Activated naive CD4-positive, alpha-beta T cell treated with anti-CD3 and anti-CD28 coated beads, Interleukin-2, amount 10 ng/mL, durations not matched to agents 7 days and 5 days (primary cell): ENCODE measurements at regions not wholly inside any gene's neighbourhood (a gene's known extent, or its start where the extent isn't known, plus 50 kb on each side); places are given as distances from the start of the nearest gene placed in this dataset.

Experiments used
- CTCF ChIA-PET: fragments of 350-600 bp; sonication (Branson Sonifier 250); formaldehyde crosslinking; loops from one replicate; lab custom pipeline; 2021; ENCODE audit warnings: antibody characterized with exemption; lab: Charles Lee
- DNase-seq: peaks from one replicate; pipeline ENCODE4 v3.0.0-alpha.2; 2020
- H3K27ac Mint-ChIP-seq: one replicate; pipeline ENCODE4 v1.8.0; 2021; ENCODE audit warnings: mild to moderate bottlenecking, moderate library complexity, mixed read lengths
- H3K27me3 Mint-ChIP-seq: one replicate; pipeline ENCODE4 v1.8.0; 2021; ENCODE audit warnings: mild to moderate bottlenecking, mixed read lengths
- H3K36me3 Mint-ChIP-seq: one replicate; pipeline ENCODE4 v1.8.0; 2021; ENCODE audit warnings: mixed read lengths
- H3K4me1 Mint-ChIP-seq: one replicate; pipeline ENCODE4 v1.8.0; 2021; ENCODE audit warnings: mixed read lengths
- H3K4me3 Mint-ChIP-seq: one replicate; pipeline ENCODE4 v1.8.0; 2021; ENCODE audit warnings: mild to moderate bottlenecking, moderate library complexity, mixed read lengths
- H3K9me3 Mint-ChIP-seq: one replicate; pipeline ENCODE4 v1.8.0; 2021; ENCODE audit warnings: mixed read lengths

GRCh38 chr6:92784235-92784634 is 635.1 kb downstream of the EPHA7 start:
- H3K27ac Mint-ChIP-seq: no peak overlapping the region
- no peak overlapping the region for H3K4me3 Mint-ChIP-seq
- peaks cover 2% of the 10 kb centered on the region for H3K9me3 Mint-ChIP-seq
- no peak for DNase-seq
- H3K36me3 Mint-ChIP-seq: no peaks in the 10 kb centered on the region
- H3K4me1 Mint-ChIP-seq: no peaks in the 10 kb centered on the region
- CTCF ChIA-PET: no interaction called here
- H3K27me3 Mint-ChIP-seq: no peaks in the 10 kb centered on the region

- no peaks in the 10 kb centered on the region for H3K9me3 Mint-ChIP-seq
- no peak for DNase-seq
- H3K4me1 Mint-ChIP-seq: no peaks in the 10 kb centered on the region
- H3K4me3 Mint-ChIP-seq: no peak overlapping the region
- no peaks in the 10 kb centered on the region for H3K36me3 Mint-ChIP-seq
- CTCF ChIA-PET: no interaction called here
- no peaks in the 10 kb centered on the region for H3K27me3 Mint-ChIP-seq
- H3K27ac Mint-ChIP-seq: no peak overlapping the region
Measured at GRCh38 chr6:92779746-92780145, 639.6 kb downstream of the EPHA7 start.

GRCh38 chr6:92777146-92777740 is 642.1 kb downstream of the EPHA7 start:
- Mint-ChIP-seq H3K27me3 (no peaks in the 10 kb centered on the region), H3K4me3 (no peak overlapping the region), H3K4me1 (no peaks in the 10 kb centered on the region), H3K9me3 (no peaks in the 10 kb centered on the region), H3K36me3 (no peaks in the 10 kb centered on the region), H3K27ac (no peak overlapping the region)
- CTCF ChIA-PET: interaction anchor here (0.6 kb wide), 1 partner anchor 62 kb away, joined by 3 read pairs; no protein-coding TSS in a partner anchor
- DNase-seq: no peak

- Mint-ChIP-seq H3K4me3 (no peak overlapping the region), H3K27me3 (no peaks in the 10 kb centered on the region), H3K27ac (no peak overlapping the region), H3K4me1 (no peaks in the 10 kb centered on the region), H3K36me3 (no peaks in the 10 kb centered on the region), H3K9me3 (no peaks in the 10 kb centered on the region)
- CTCF ChIA-PET: no interaction called here
- no peak for DNase-seq
Measured at GRCh38 chr6:92770540-92770939, 648.8 kb downstream of the EPHA7 start.

GRCh38 chr6:92767101-92767500 is 652.3 kb downstream of the EPHA7 start:
- H3K27me3 Mint-ChIP-seq: no peaks in the 10 kb centered on the region

GRCh38 chr6:92763680-92764079 is 655.7 kb downstream of the EPHA7 start:
- H3K27ac Mint-ChIP-seq: no peak overlapping the region
- no peaks in the 10 kb centered on the region for H3K9me3 Mint-ChIP-seq
- CTCF ChIA-PET: no interaction called here
- H3K4me3 Mint-ChIP-seq: no peak overlapping the region
- H3K36me3 Mint-ChIP-seq: no peaks in the 10 kb centered on the region
- H3K4me1 Mint-ChIP-seq: no peaks in the 10 kb centered on the region
- H3K27me3 Mint-ChIP-seq: no peaks in the 10 kb centered on the region
- DNase-seq: no peak

More at GRCh38 chr6:92767101-92767500, 652.3 kb downstream of the EPHA7 start:
- no peaks in the 10 kb centered on the region for H3K4me1 Mint-ChIP-seq
- no peak overlapping the region for H3K4me3 Mint-ChIP-seq
- CTCF ChIA-PET: no interaction called here
- no peak overlapping the region for H3K27ac Mint-ChIP-seq
- H3K9me3 Mint-ChIP-seq: no peaks in the 10 kb centered on the region
- DNase-seq: no peak
- no peaks in the 10 kb centered on the region for H3K36me3 Mint-ChIP-seq

- DNase-seq: no peak
- no peaks in the 10 kb centered on the region for H3K4me1 Mint-ChIP-seq
- no peaks in the 10 kb centered on the region for H3K36me3 Mint-ChIP-seq
- CTCF ChIA-PET: no interaction called here
- H3K27ac Mint-ChIP-seq: no peak overlapping the region
- H3K27me3 Mint-ChIP-seq: no peaks in the 10 kb centered on the region
- no peaks in the 10 kb centered on the region for H3K9me3 Mint-ChIP-seq
- H3K4me3 Mint-ChIP-seq: no peak overlapping the region
Measured at GRCh38 chr6:92763274-92763584, 656.1 kb downstream of the EPHA7 start.

GRCh38 chr6:92762443-92763273 is 656.7 kb downstream of the EPHA7 start:
- Mint-ChIP-seq H3K4me3 (no peak overlapping the region), H3K9me3 (no peaks in the 10 kb centered on the region), H3K36me3 (no peaks in the 10 kb centered on the region), H3K27ac (no peak overlapping the region), H3K4me1 (no peaks in the 10 kb centered on the region), H3K27me3 (no peaks in the 10 kb centered on the region)
- DNase-seq: no peak
- CTCF ChIA-PET: no interaction called here

- Mint-ChIP-seq H3K9me3 (no peaks in the 10 kb centered on the region), H3K27ac (no peak overlapping the region), H3K4me1 (no peaks in the 10 kb centered on the region), H3K36me3 (no peaks in the 10 kb centered on the region), H3K4me3 (no peak overlapping the region), H3K27me3 (no peaks in the 10 kb centered on the region)
- CTCF ChIA-PET: no interaction called here
- no peak for DNase-seq
Measured at GRCh38 chr6:92759178-92759577, 660.2 kb downstream of the EPHA7 start.

GRCh38 chr6:92757925-92758324 is 661.4 kb downstream of the EPHA7 start:
- no peaks in the 10 kb centered on the region for H3K27me3 Mint-ChIP-seq
- H3K27ac Mint-ChIP-seq: no peak overlapping the region
- H3K4me3 Mint-ChIP-seq: no peak overlapping the region
- DNase-seq: no peak
- H3K9me3 Mint-ChIP-seq: no peaks in the 10 kb centered on the region
- CTCF ChIA-PET: no interaction called here
- H3K36me3 Mint-ChIP-seq: no peaks in the 10 kb centered on the region
- no peaks in the 10 kb centered on the region for H3K4me1 Mint-ChIP-seq

GRCh38 chr6:92756912-92757311 is 662.4 kb downstream of the EPHA7 start:
- Mint-ChIP-seq H3K4me1 (no peaks in the 10 kb centered on the region), H3K4me3 (no peak overlapping the region), H3K27ac (no peak overlapping the region), H3K36me3 (no peaks in the 10 kb centered on the region), H3K9me3 (peaks cover 8% of the 10 kb centered on the region), H3K27me3 (no peaks in the 10 kb centered on the region)
- CTCF ChIA-PET: no interaction called here
- no peak for DNase-seq

GRCh38 chr6:92753956-92754355 is 665.4 kb downstream of the EPHA7 start:
- DNase-seq: no peak
- no peak overlapping the region for H3K27ac Mint-ChIP-seq
- H3K27me3 Mint-ChIP-seq: no peaks in the 10 kb centered on the region
- H3K36me3 Mint-ChIP-seq: no peaks in the 10 kb centered on the region
- CTCF ChIA-PET: no interaction called here
- H3K4me3 Mint-ChIP-seq: no peak overlapping the region
- H3K9me3 Mint-ChIP-seq: peaks cover 9% of the 10 kb centered on the region
- H3K4me1 Mint-ChIP-seq: no peaks in the 10 kb centered on the region

- peaks cover 9% of the 10 kb centered on the region for H3K9me3 Mint-ChIP-seq
- no peaks in the 10 kb centered on the region for H3K4me1 Mint-ChIP-seq
- CTCF ChIA-PET: no interaction called here
- H3K36me3 Mint-ChIP-seq: no peaks in the 10 kb centered on the region
- no peaks in the 10 kb centered on the region for H3K27me3 Mint-ChIP-seq
- DNase-seq: no peak
- no peak overlapping the region for H3K4me3 Mint-ChIP-seq
- H3K27ac Mint-ChIP-seq: no peak overlapping the region
Measured at GRCh38 chr6:92752114-92752513, 667.2 kb downstream of the EPHA7 start.

- DNase-seq: no peak
- Mint-ChIP-seq H3K27ac (no peak overlapping the region), H3K9me3 (peaks cover 9% of the 10 kb centered on the region), H3K4me3 (no peak overlapping the region), H3K36me3 (no peaks in the 10 kb centered on the region), H3K4me1 (no peaks in the 10 kb centered on the region), H3K27me3 (no peaks in the 10 kb centered on the region)
- CTCF ChIA-PET: no interaction called here
Measured at GRCh38 chr6:92748131-92748530, 671.2 kb downstream of the EPHA7 start.

GRCh38 chr6:92737983-92738382 is 681.4 kb downstream of the EPHA7 start:
- H3K27me3 Mint-ChIP-seq: no peaks in the 10 kb centered on the region
- no peak for DNase-seq
- H3K27ac Mint-ChIP-seq: no peak overlapping the region
- H3K4me3 Mint-ChIP-seq: no peak overlapping the region
- peaks cover 2% of the 10 kb centered on the region for H3K9me3 Mint-ChIP-seq
- CTCF ChIA-PET: no interaction called here
- H3K4me1 Mint-ChIP-seq: no peaks in the 10 kb centered on the region
- no peaks in the 10 kb centered on the region for H3K36me3 Mint-ChIP-seq
